Activated CD4-positive, alpha-beta T cell treated with anti-CD3 and anti-CD28 coated beads, Interleukin-2, amount 10 ng/mL, durations not matched to agents 24 days and 14 days (primary cell): ENCODE measurements at regions not wholly inside any gene's neighbourhood (a gene's known extent, or its start where the extent isn't known, plus 50 kb on each side); places are given as distances from the start of the nearest gene placed in this dataset.

Experiments used
- DNase-seq: peaks from one replicate; pipeline ENCODE4 v3.0.0; 2022
- H3K27ac Mint-ChIP-seq: one replicate; pipeline ENCODE4 v1.8.0; 2022; ENCODE audit warnings: mild to moderate bottlenecking, mixed read lengths
- H3K27me3 Mint-ChIP-seq: one replicate; pipeline ENCODE4 v1.8.0; 2022; ENCODE audit warnings: mixed read lengths
- H3K36me3 Mint-ChIP-seq: one replicate; pipeline ENCODE4 v1.8.0; 2022; ENCODE audit warnings: low read depth, mild to moderate bottlenecking, mixed read lengths
- H3K4me1 Mint-ChIP-seq: one replicate; pipeline ENCODE4 v1.8.0; 2021; ENCODE audit warnings: mixed read lengths
- H3K4me3 Mint-ChIP-seq: one replicate; pipeline ENCODE4 v1.8.0; 2022; ENCODE audit warnings: mild to moderate bottlenecking, moderate library complexity, mixed read lengths
- H3K9me3 Mint-ChIP-seq: one replicate; pipeline ENCODE4 v1.8.0; 2021; ENCODE audit warnings: mixed read lengths
- intact Hi-C: fragments of 100-400 bp; cut with micrococcal nuclease; formaldehyde crosslinking; loops from one replicate; pipeline ENCODE4 v1.15.1; 2023

DNA sequence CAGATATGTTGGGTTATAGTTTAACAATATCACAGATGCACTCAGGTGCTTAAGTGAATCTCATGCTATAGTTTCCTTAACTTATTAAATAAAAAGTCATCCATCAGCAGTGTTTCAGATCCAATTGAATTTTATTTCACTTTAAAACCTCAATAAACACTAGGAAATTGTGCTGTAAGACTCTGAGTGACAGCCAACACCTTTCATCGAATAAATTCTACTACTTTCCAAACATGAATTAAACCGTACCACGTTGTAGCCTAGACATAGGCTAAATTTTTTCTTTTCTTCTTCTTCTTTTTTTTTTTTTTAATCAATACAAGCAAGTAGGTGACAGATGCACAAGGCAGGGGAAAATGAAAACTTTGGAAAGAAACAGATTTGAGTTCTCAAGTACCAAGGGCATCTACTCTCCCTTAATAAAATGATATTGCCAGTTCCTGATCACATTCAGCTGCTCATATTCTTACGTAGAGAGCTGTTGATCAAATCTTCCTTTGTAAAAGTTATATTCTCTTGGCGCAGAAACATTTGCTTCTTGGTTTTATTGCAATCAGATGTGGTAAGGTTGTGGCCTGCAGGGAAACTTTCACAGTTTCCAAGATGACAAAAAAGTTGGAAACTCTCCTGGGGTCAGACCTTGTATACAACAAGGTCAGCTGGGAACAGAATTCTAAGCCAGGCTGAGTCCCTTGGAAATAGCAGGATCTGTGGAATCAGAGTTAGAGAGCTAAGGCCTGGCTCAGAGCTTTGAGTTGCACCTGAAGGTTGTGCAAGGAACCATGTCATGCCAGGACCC lies 147.7 kb downstream of the CD47 start:
- Mint-ChIP-seq H3K9me3 (peaks cover 12% of the 10 kb centered on the region), H3K27me3 (peaks cover 5% of the 10 kb centered on the region), H3K4me3 (no peak overlapping the region), H3K4me1 (peaks cover 22% of the 10 kb centered on the region), H3K27ac (peak overlapping the region; percentile 28), H3K36me3 (no peaks in the 10 kb centered on the region)
- intact Hi-C loops: loop anchor here (1.0 to 5.0 kb wide), 7 partner anchors 16 to 444 kb away; no protein-coding TSS in a partner anchor
- DNase-seq: no peak

DNA sequence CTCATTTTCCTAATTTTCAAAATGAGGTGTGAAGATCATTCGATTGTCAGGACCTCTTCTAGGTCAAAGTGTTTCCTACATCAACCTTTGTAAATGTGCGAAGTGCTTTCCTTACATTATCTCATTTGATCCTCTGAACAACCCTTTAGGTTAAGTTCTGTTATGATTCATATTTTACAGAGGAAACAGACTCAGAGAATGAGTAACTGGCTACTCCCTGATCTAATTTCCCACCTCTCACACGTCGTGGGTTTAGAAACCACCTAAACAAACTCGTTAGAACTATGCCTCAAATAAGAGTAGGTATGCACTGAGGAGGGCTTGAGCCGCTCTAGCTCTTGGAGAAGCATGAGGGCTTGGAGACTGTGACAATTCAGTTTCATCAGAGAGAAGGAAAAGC lies 148.6 kb downstream of the CD47 start:
- Mint-ChIP-seq H3K27me3 (peaks cover 5% of the 10 kb centered on the region), H3K4me1 (peaks cover 22% of the 10 kb centered on the region), H3K9me3 (peaks cover 8% of the 10 kb centered on the region), H3K27ac (peak overlapping the region; percentile 73), H3K36me3 (no peaks in the 10 kb centered on the region), H3K4me3 (peak overlapping the region; percentile 43)
- DNase-seq: peak; percentile 75
- intact Hi-C loops: loop anchor here (1.0 to 5.0 kb wide), 7 partner anchors 15 to 445 kb away; no protein-coding TSS in a partner anchor

DNA sequence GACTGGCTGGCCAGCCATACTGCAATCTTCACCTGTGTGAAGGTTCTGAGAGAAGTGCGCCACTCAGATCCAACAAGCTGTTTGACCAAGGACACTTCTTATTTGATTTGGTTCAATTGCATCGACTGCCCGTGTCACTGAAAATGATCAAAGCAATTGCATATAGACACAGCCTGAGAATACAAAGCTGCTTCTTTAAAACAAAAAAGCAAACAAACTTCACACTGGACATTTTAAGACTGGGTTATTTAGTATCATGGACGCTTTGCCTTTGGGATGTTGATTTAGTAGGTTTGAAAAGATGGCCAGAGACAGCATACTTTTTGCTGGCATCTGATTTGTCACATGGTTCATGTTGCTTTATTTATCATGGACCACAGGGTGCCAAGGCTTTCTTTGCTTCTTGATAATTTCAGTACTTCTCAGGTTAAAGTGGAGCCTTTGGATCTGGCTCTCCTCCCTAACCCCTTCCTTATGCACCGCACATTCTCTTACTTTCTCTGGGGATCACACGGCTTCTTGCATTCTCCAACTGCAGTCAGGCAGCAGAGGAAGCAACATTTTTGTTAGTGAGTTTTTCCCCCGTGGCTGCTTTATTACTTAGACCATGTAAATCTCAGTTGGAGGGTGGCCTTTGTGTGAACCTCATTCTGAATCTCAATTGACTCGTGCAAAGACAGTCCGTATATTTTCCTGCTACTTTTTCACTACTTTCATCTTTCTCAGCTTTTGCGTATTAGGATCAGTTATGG lies 151.0 kb downstream of the CD47 start:
- peak; percentile 50 for DNase-seq

DNA sequence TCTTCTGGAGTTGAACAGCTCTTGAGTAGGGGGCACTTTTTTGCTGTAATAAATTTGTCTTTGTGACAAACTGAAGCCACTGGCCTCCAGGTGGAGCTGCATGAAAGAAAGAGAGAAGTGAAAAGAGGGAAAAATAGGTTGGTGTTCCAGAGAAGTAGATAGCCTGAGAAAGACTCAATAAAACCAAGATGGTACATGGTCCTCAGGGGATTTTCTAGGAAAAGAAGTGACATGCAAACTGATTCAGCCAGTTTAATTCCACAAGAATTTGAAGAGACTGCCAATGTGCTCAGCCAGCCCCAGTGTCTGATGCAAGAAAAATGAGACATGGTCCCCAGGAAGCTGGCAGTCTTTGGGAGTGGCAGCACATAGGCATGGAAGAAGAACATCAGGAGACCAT lies 152.7 kb downstream of the CD47 start:
- no peak overlapping the region for H3K4me3 Mint-ChIP-seq
- intact Hi-C loops: no loop called here
- H3K27ac Mint-ChIP-seq: no peak overlapping the region
- DNase-seq: peak; percentile 55
- H3K9me3 Mint-ChIP-seq: peaks cover 3% of the 10 kb centered on the region
- H3K4me1 Mint-ChIP-seq: peaks cover 16% of the 10 kb centered on the region
- H3K27me3 Mint-ChIP-seq: peaks cover 24% of the 10 kb centered on the region
- H3K36me3 Mint-ChIP-seq: no peaks in the 10 kb centered on the region

More for the DNA sequence above, 151.0 kb downstream of the CD47 start:
- Mint-ChIP-seq H3K4me3 (no peak overlapping the region), H3K4me1 (peaks cover 22% of the 10 kb centered on the region), H3K27ac (no peak overlapping the region), H3K27me3 (peaks cover 15% of the 10 kb centered on the region), H3K9me3 (peaks cover 3% of the 10 kb centered on the region), H3K36me3 (no peaks in the 10 kb centered on the region)
- intact Hi-C loops: loop anchor here (5.0 kb wide), 4 partner anchors 192 to 447 kb away; no protein-coding TSS in a partner anchor

DNA sequence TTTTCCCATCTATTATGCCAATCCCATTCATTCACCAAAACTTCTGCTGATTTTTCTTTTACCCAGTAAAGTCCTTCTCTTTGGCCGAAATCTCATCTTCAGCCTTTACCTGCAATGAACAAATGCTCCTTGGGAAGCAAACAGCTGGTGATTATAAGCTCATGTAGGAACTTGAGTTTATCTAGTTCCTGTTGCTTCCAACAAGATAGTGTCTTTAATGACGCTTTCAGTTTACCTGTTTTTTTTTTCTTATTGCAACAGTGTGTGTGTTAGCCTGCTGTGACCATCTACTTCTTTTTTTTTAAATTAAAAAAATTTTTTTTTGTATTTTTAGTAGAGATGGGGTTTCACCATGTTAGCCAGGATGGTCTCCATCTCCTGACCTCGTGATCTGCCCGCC lies 156.0 kb downstream of the CD47 start:
- no peak overlapping the region for H3K4me3 Mint-ChIP-seq
- no peaks in the 10 kb centered on the region for H3K4me1 Mint-ChIP-seq
- no peaks in the 10 kb centered on the region for H3K36me3 Mint-ChIP-seq
- no peak overlapping the region for H3K27ac Mint-ChIP-seq
- intact Hi-C loops: no loop called here
- no peak for DNase-seq
- peaks cover 27% of the 10 kb centered on the region for H3K27me3 Mint-ChIP-seq
- no peaks in the 10 kb centered on the region for H3K9me3 Mint-ChIP-seq

DNA sequence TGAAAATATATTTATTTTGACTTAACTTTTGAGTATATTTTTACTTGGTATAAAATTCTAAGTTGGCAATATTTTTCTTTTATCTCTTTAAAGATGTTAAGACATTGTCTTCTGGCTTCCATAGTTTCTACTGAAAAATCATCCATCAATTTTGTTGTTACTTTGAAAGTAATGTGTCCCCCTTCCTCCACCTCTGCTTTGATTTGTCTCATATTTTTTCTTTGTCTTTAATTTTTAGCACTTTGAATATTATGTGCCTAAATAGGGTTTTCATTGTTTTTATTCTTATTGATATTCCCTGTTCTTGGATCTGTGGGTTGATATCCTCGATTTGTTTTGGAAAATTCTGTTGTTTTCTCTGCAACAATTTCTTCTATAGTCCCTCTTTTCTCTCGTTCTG lies 157.4 kb downstream of the CD47 start:
- H3K27me3 Mint-ChIP-seq: peaks cover 26% of the 10 kb centered on the region
- H3K4me3 Mint-ChIP-seq: no peak overlapping the region
- intact Hi-C loops: no loop called here
- no peak overlapping the region for H3K27ac Mint-ChIP-seq
- H3K36me3 Mint-ChIP-seq: no peaks in the 10 kb centered on the region
- no peaks in the 10 kb centered on the region for H3K9me3 Mint-ChIP-seq
- no peaks in the 10 kb centered on the region for H3K4me1 Mint-ChIP-seq
- DNase-seq: no peak

DNA sequence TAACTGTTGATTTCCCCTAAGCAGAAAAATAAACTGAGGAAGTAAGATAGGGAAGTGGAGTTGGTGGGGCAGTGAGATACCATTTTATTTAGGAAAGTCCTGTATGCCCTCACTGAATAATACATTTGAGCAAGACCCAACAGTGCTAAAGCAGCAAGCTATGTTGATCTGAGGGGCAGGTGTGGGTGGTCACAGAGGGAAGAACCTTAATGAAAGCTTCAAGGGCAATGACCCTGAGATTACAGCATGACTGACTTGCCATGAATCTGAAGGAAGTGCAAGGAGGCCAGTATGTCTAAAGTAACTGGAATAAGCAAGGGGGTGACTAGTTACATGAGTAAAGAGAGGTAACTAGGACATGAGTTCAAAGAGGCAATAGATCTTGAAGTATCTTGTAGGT lies 159.5 kb downstream of the CD47 start:
- H3K9me3 Mint-ChIP-seq: no peaks in the 10 kb centered on the region
- intact Hi-C loops: no loop called here
- no peaks in the 10 kb centered on the region for H3K36me3 Mint-ChIP-seq
- peaks cover 33% of the 10 kb centered on the region for H3K27me3 Mint-ChIP-seq
- no peak overlapping the region for H3K27ac Mint-ChIP-seq
- H3K4me1 Mint-ChIP-seq: peaks cover 13% of the 10 kb centered on the region
- no peak overlapping the region for H3K4me3 Mint-ChIP-seq
- DNase-seq: peak; percentile 34

DNA sequence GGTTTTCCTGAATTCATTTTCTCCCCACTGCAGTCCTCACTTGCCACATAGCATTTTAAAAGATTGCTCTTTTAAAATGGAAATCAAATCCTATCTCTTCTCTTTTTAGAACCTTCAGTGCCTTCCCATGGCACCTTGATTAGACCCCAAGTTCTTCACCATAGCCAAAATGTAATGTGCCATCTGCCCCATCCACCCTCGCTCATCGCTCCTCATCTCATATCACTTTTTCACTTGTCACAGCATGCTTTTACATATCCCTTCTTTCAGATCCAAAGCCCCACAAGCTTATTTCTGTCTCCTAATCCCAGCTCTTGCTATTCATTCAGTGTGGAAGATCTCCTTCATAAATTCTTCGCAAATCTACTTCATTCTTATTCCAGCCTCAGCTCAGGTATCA lies 161.7 kb downstream of the CD47 start:
- no peak overlapping the region for H3K4me3 Mint-ChIP-seq
- H3K36me3 Mint-ChIP-seq: no peaks in the 10 kb centered on the region
- no peaks in the 10 kb centered on the region for H3K9me3 Mint-ChIP-seq
- peaks cover 19% of the 10 kb centered on the region for H3K27me3 Mint-ChIP-seq
- peaks cover 13% of the 10 kb centered on the region for H3K4me1 Mint-ChIP-seq
- intact Hi-C loops: loop anchor here (5.0 kb wide), 6 partner anchors 158 to 548 kb away; partner anchors contain the start of gene IFT57
- no peak overlapping the region for H3K27ac Mint-ChIP-seq
- DNase-seq: peak; percentile 27

DNA sequence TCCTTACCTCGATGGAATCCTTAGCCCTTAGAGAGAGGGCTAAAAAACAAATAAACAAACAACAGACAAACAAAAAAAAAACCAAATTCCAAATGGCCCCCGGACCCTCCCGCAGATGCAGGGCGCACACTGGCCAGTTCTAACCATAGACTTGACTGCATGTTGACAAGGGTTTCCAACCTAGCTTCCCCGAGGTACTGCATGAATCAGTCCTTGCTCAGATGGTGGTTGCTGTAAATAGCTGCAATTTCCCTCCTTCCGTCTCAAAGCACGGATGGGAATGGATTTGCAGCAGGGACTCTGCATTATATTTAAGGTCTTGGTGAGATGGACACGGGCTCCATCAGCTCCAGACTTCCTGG lies 162.8 kb downstream of the CD47 start:
- Mint-ChIP-seq H3K4me3 (peak overlapping the region; percentile 87), H3K36me3 (no peaks in the 10 kb centered on the region), H3K9me3 (no peaks in the 10 kb centered on the region), H3K4me1 (peaks cover 13% of the 10 kb centered on the region), H3K27me3 (peaks cover 17% of the 10 kb centered on the region), H3K27ac (peak overlapping the region; percentile 59)
- DNase-seq: peak; percentile 67
- intact Hi-C loops: loop anchor here (1.0 to 5.0 kb wide), 7 partner anchors 159 to 692 kb away; partner anchors contain the start of gene IFT57

DNA sequence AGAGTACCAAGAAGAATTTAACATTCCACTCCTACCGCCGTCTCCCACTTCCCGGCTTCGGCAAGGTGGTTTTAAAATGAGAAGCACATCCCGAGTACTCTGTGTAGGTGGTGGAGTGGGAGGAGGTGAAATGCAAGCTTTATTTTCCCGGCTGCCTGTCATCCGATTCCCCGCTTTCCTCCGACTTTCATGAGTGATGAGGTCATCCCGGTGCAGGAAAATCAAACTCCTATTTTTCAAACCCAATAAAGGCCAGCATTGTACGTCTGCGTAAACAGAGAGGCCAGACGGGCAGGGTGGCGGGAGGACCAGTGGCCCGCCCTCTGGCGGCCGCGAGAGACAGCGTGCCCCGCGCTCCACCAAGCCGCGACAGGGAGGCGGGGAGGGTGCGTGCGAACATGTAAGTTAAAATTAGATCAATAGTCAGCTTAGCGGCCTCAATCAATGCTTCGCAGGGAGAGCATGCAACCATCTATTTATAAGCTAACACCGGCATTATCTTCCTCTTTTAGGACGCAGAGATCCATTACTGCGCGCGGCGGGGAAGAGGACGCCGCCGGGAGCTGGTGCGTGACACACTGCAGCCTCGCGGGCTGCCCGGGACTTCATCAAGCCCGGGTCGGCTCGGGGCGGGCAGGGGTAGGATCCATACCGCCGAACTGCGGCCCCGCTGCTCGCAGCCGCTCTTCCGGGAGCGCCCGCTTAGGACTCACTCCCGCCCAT lies 163.3 kb downstream of the CD47 start:
- H3K4me1 Mint-ChIP-seq: peaks cover 13% of the 10 kb centered on the region
- peak overlapping the region; percentile 87 for H3K4me3 Mint-ChIP-seq
- H3K27ac Mint-ChIP-seq: peak overlapping the region; percentile 59
- H3K9me3 Mint-ChIP-seq: no peaks in the 10 kb centered on the region
- peak; percentile 90 for DNase-seq
- no peaks in the 10 kb centered on the region for H3K36me3 Mint-ChIP-seq
- H3K27me3 Mint-ChIP-seq: peaks cover 19% of the 10 kb centered on the region
- intact Hi-C loops: loop anchor here (1.0 to 5.0 kb wide), 8 partner anchors 15 to 691 kb away; partner anchors contain the start of gene IFT57

DNA sequence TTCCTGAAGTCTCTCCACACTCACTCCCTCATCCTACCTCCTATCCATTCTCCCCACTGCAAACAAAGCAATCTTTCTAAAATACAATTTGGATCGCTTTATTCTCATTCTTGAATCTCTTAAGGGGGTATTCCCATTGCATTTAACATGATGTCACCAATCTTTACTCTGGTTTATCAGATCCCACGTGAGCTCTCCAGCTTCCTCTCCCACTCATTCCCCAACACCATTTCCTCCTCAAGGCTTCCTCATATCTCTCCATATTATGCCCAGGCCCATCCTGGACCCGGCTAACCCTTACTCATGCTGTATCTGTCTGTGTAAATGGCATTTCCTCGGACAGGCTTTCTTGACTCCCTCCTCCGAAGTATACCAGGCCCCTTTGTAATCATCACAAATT lies 165.0 kb downstream of the CD47 start:
- Mint-ChIP-seq H3K27me3 (peaks cover 28% of the 10 kb centered on the region), H3K36me3 (no peaks in the 10 kb centered on the region), H3K9me3 (no peaks in the 10 kb centered on the region), H3K4me1 (peaks cover 13% of the 10 kb centered on the region), H3K4me3 (no peak overlapping the region), H3K27ac (no peak overlapping the region)
- no peak for DNase-seq
- intact Hi-C loops: loop anchor here (5.0 kb wide), 6 partner anchors 161 to 551 kb away; partner anchors contain the start of gene IFT57

DNA sequence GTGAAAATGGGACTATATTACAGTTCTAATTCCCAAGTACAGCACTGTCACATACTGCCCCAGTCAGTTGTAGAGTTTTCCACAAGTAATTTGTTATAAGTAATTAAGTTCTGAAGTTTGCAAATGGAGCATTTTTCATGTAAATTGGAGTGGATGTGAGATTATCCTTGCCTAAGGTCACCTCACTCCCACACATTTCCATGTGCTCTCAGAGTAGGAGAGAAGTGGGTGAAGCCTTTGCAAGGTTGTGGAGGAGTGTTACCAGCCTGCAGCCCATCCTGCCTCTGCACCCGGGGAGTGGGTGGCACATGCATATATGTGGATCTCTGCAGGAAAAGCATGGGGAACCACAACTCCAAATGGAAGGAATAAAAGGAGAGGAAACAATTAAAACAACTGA lies 169.8 kb downstream of the CD47 start:
- peaks cover 38% of the 10 kb centered on the region for H3K27me3 Mint-ChIP-seq
- H3K27ac Mint-ChIP-seq: no peak overlapping the region
- H3K9me3 Mint-ChIP-seq: no peaks in the 10 kb centered on the region
- intact Hi-C loops: no loop called here
- H3K4me1 Mint-ChIP-seq: no peaks in the 10 kb centered on the region
- H3K36me3 Mint-ChIP-seq: no peaks in the 10 kb centered on the region
- no peak overlapping the region for H3K4me3 Mint-ChIP-seq
- no peak for DNase-seq

DNA sequence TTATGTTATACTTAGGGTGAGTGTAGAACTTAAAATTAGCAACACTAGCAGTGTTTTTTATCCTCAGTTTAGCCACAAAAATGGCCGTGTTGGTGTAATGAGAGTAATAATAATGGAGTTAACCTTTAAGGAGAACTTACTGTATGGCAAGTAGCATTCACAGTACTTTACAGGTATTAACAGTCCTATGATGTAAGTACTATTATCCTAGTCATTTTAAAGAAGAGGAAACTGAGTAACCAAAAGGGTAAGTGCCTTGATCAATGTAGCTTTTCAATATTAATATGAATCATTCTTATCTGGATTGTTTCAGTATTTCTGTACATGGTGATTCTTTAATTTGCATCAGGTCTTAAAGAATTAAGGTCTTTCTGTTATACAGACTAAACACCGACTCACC lies 170.3 kb downstream of the CD47 start:
- H3K27me3 Mint-ChIP-seq: peaks cover 40% of the 10 kb centered on the region
- intact Hi-C loops: no loop called here

More for the DNA sequence above, 170.3 kb downstream of the CD47 start:
- Mint-ChIP-seq H3K9me3 (no peaks in the 10 kb centered on the region), H3K4me3 (no peak overlapping the region), H3K4me1 (no peaks in the 10 kb centered on the region), H3K36me3 (no peaks in the 10 kb centered on the region), H3K27ac (no peak overlapping the region)
- DNase-seq: no peak
